ENCODE measurements at regions not wholly inside any gene's neighbourhood (a gene's known extent, or its start where the extent isn't known, plus 50 kb on each side); places are given as distances from the start of the nearest gene placed in this dataset.
"Not testable (repeated sequence)": the region's sequence is repeated elsewhere in the genome, so short reads cannot be mapped to it uniquely, and the experiment has no call there.

GRCh38 chr13:64723724-64724123 lies 2506.4 kb downstream of the PCDH9 start:
- peak; percentile 14 for DNase-seq

- DNase-seq: no peak
These were observed 2512.0 kb downstream of the PCDH9 start for GRCh38 chr13:64718116-64718515.

GRCh38 chr13:64716936-64717335 lies 2513.2 kb downstream of the PCDH9 start:
- DNase-seq: no peak

GRCh38 chr13:64709079-64709478 lies 2521.1 kb downstream of the PCDH9 start:
- DNase-seq: no peak

GRCh38 chr13:64704121-64704649 lies 2526.0 kb downstream of the PCDH9 start:
- DNase-seq: no peak

GRCh38 chr13:64697226-64697625 lies 2532.9 kb downstream of the PCDH9 start:
- DNase-seq: no peak

- DNase-seq: no peak
These were observed 2541.1 kb downstream of the PCDH9 start for GRCh38 chr13:64688893-64689677.

GRCh38 chr13:64686536-64686935 lies 2543.6 kb downstream of the PCDH9 start:
- not testable (repeated sequence) for DNase-seq

GRCh38 chr13:64684685-64685431 lies 2545.3 kb downstream of the PCDH9 start:
- no peak for DNase-seq

- DNase-seq: no peak
These were observed 2546.0 kb downstream of the PCDH9 start for GRCh38 chr13:64684108-64684507.

- no peak for DNase-seq
These were observed 2549.4 kb downstream of the PCDH9 start for GRCh38 chr13:64680739-64681138.

GRCh38 chr13:64675255-64675892 lies 2554.8 kb downstream of the PCDH9 start:
- no peak for DNase-seq

- no peak for DNase-seq
These were observed 2556.0 kb downstream of the PCDH9 start for GRCh38 chr13:64674126-64674525.

- DNase-seq: no peak
These were observed 2557.4 kb downstream of the PCDH9 start for GRCh38 chr13:64672751-64673150.

GRCh38 chr13:64662887-64663593 lies 2567.1 kb downstream of the PCDH9 start:
- peak; percentile 3 for DNase-seq

GRCh38 chr13:64648293-64648692 lies 2581.8 kb downstream of the PCDH9 start:
- no peak for DNase-seq

GRCh38 chr13:64643066-64643465 lies 2587.1 kb downstream of the PCDH9 start:
- DNase-seq: no peak

GRCh38 chr13:64640002-64640401 lies 2590.1 kb downstream of the PCDH9 start:
- peak; percentile 71 for DNase-seq

GRCh38 chr13:64639206-64639605 lies 2590.9 kb downstream of the PCDH9 start:
- DNase-seq: no peak

- DNase-seq: no peak
These were observed 2596.2 kb downstream of the PCDH9 start for GRCh38 chr13:64633948-64634347.

- no peak for DNase-seq
These were observed 2602.5 kb downstream of the PCDH9 start for GRCh38 chr13:64627654-64628053.

- DNase-seq: no peak
These were observed 2604.0 kb downstream of the PCDH9 start for GRCh38 chr13:64626105-64626504.

- DNase-seq: no peak
These were observed 2612.9 kb downstream of the PCDH9 start for GRCh38 chr13:64617231-64617630.

Data from DMS53 (cell line).